ENCODE measurements at regions not wholly inside any gene's neighbourhood (a gene's known extent, or its start where the extent isn't known, plus 50 kb on each side); places are given as distances from the start of the nearest gene placed in this dataset.

DNA sequence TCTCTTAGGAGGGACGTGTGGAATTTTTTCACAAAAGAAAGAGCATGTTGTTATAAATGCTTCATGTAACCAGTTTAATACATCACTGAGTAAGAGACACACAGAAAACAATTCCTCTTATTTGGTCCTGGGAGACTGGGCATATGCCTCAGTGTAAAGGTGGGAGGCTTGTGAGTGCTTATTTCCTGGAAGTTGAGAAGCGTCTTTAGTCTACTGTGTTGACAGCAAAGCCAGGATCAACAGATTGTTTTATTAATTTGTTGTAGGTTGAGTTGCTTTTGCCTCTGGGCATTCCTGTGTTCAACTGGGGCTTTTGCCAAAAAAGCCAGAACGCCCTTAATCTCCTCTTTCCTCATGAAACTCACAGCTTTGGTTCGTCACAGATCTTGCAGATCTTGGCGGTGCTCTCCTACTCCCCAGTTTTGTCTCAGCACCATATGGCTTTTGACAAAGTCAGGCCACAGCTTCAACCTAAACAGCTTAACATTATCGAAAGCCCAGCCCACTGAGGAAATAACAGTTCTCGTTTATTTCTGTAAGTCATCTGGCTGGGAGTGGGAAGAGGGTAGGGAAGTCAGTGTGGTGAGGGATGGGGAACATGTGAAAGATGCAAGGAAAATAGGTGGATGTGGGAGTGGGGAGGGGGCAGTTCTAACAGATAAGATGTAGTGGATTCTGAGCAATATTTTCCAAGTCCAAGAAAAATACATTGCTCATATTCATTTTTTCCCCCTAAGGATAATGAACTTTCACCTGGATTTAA lies 227.2 kb downstream of the DACT1 start:
- Mint-ChIP-seq H3K27ac (no peak overlapping the region), H3K4me3 (no peak overlapping the region), H3K9me3 (ENCODE audit: low read depth) (no peaks in the 10 kb centered on the region), H3K27me3 (peaks cover 5% of the 10 kb centered on the region), H3K36me3 (ENCODE audit: low read depth) (no peaks in the 10 kb centered on the region), H3K4me1 (no peaks in the 10 kb centered on the region)
- intact Hi-C loops (cut with DNase I, micrococcal nuclease): no loop called here
- ATAC-seq (no peak), DNase-seq (no peak)
- POLR2A ChIA-PET: no interaction called here
- CTCF ChIA-PET: no interaction called here

DNA sequence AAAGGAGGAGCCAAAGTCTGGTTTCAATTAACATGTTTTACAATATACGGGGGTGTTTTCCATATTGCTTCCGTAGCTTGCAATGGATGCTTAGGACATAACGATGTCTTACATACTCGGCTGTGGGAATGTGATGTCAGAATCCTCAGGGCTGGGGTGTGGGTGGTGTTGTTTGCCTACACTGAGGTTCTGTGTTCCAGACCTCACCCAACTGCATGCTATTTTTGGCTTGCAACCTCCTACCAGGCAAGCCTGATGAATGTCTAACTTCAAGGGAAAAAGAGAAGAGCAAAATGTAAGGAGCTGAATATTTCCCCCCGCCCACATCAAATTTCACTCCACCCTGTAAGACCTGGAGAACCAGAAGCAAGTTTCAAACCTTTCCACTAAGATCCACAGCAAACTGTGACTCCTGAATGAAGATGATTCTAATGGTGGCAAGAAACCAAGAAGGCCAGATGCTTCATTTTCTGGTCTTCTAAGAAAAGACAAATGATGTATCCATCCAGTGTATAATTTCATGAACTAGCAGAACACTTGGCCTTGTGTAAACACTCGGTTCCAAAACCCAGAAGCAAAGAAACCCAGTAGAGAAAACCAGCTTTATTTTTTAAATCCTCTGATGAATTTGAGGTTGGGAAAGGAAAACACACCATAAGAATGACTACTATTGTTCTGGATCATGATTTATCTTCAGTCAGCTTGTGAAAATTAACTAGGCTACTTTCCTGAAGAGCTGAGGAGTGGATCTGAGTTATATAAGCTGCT lies 227.9 kb downstream of the DACT1 start:
- POLR2A ChIA-PET: no interaction called here
- Mint-ChIP-seq H3K4me1 (no peaks in the 10 kb centered on the region), H3K27ac (no peak overlapping the region), H3K9me3 (ENCODE audit: low read depth) (no peaks in the 10 kb centered on the region), H3K4me3 (no peak overlapping the region), H3K36me3 (ENCODE audit: low read depth) (no peaks in the 10 kb centered on the region), H3K27me3 (peaks cover 5% of the 10 kb centered on the region)
- DNase-seq (no peak), ATAC-seq (no peak)
- CTCF ChIA-PET: interaction anchor here (1.3 kb wide), 1 partner anchor 9 kb away, joined by 5 read pairs; no protein-coding TSS in a partner anchor
- intact Hi-C loops (cut with DNase I, micrococcal nuclease): no loop called here

DNA sequence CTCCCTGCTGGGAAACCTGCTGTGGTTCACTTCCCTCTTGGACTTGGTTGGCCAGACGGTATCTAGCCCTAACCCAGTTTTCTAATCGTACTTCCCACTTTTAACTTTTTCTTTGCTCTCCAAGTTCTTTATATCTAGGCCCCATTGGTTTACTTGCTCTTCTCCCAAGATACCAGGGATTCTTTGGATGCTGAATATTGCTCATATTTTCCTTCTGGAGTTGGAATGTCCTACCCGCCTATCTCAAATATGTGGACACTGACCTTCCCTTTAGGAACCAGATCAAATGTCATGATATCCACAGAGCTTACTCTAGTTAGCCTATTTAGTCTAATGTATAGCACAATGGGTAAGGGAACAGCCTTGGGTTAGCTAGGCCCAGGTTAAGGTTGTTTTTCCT lies 228.6 kb downstream of the DACT1 start:
- H3K9me3 Mint-ChIP-seq (ENCODE audit: low read depth): no peaks in the 10 kb centered on the region
- peaks cover 5% of the 10 kb centered on the region for H3K27me3 Mint-ChIP-seq
- ATAC-seq: no peak
- intact Hi-C loops (cut with DNase I, micrococcal nuclease): no loop called here
- no peak overlapping the region for H3K27ac Mint-ChIP-seq
- H3K4me1 Mint-ChIP-seq: no peaks in the 10 kb centered on the region
- H3K4me3 Mint-ChIP-seq: no peak overlapping the region
- POLR2A ChIA-PET: no interaction called here
- CTCF ChIA-PET: interaction anchor here (1.3 kb wide), 1 partner anchor 10 kb away, joined by 5 read pairs; no protein-coding TSS in a partner anchor
- DNase-seq: no peak
- H3K36me3 Mint-ChIP-seq (ENCODE audit: low read depth): no peaks in the 10 kb centered on the region

DNA sequence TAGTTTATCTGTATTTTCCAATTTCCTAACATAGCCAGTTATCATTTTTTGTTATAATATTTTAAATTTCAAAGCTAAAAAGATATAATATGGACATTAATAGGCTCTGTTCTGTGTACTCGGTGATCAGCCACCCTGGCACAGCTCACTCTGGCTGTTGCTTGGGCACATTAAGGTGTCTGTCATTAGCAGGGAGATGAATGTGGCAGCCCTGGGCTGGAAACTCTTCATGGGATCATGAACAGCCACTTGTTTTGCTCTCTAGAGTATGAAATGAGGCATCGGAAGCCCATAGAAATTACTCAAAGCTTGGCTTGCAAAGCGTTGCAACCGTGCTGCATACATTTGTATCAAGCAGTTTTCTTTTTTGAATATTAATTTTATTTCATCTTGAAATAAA lies 233.2 kb downstream of the DACT1 start:
- Mint-ChIP-seq H3K9me3 (ENCODE audit: low read depth) (no peaks in the 10 kb centered on the region), H3K36me3 (ENCODE audit: low read depth) (no peaks in the 10 kb centered on the region), H3K4me3 (no peak overlapping the region), H3K27ac (no peak overlapping the region), H3K27me3 (no peaks in the 10 kb centered on the region), H3K4me1 (no peaks in the 10 kb centered on the region)
- no peak for DNase-seq
- CTCF ChIA-PET: no interaction called here
- POLR2A ChIA-PET: no interaction called here
- no peak for ATAC-seq
- intact Hi-C loops (cut with DNase I, micrococcal nuclease): no loop called here

DNA sequence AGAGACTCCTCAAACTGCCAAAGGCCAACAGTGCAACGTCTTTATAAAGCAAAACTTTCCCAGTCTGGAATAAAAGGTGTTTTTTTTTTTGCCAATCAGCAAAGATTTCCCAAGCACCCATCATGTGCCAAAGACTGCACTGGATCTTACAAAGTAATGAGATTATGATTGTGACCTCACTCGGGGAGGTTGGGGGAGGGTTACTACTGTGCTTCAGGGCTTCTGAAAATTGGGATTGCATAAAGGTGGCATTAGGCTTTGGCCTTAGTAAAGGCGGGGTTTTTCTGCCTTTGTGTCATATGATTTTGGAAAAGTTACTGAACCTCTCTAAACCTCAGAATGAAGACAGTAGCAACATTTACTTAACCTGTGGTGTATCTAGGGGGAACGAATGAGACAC lies 233.8 kb downstream of the DACT1 start:
- POLR2A ChIA-PET: no interaction called here
- DNase-seq (no peak), ATAC-seq (no peak)
- Mint-ChIP-seq H3K36me3 (ENCODE audit: low read depth) (no peaks in the 10 kb centered on the region), H3K27ac (no peak overlapping the region), H3K9me3 (ENCODE audit: low read depth) (no peaks in the 10 kb centered on the region), H3K27me3 (no peaks in the 10 kb centered on the region), H3K4me3 (no peak overlapping the region), H3K4me1 (no peaks in the 10 kb centered on the region)
- intact Hi-C loops (cut with DNase I, micrococcal nuclease): no loop called here
- CTCF ChIA-PET: no interaction called here

DNA sequence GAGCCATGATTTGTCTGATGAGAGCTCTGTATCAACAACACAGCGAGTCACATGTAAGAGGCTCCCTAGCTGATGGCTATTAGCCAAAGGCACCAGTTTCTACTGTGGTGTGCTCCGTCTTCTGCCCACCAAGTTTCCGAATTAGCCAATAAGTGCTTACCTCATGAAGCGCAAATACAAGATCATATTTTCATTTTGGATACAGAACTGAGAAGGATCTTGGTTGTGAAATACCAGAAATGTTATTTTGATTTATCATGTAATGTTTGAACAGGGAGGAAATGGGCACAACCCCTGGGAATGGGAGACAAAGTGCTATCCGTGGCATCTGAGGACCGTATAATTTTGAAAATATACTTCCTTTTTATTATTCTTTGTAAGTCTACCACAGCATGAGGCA lies 234.3 kb downstream of the DACT1 start:
- DNase-seq (no peak), ATAC-seq (no peak)
- H3K27me3 Mint-ChIP-seq: no peaks in the 10 kb centered on the region
- CTCF ChIA-PET: no interaction called here
- no peaks in the 10 kb centered on the region for H3K36me3 Mint-ChIP-seq (ENCODE audit: low read depth)
- H3K4me1 Mint-ChIP-seq: no peaks in the 10 kb centered on the region
- no peak overlapping the region for H3K4me3 Mint-ChIP-seq
- intact Hi-C loops (cut with DNase I, micrococcal nuclease): no loop called here
- H3K27ac Mint-ChIP-seq: no peak overlapping the region
- no peaks in the 10 kb centered on the region for H3K9me3 Mint-ChIP-seq (ENCODE audit: low read depth)
- POLR2A ChIA-PET: no interaction called here

DNA sequence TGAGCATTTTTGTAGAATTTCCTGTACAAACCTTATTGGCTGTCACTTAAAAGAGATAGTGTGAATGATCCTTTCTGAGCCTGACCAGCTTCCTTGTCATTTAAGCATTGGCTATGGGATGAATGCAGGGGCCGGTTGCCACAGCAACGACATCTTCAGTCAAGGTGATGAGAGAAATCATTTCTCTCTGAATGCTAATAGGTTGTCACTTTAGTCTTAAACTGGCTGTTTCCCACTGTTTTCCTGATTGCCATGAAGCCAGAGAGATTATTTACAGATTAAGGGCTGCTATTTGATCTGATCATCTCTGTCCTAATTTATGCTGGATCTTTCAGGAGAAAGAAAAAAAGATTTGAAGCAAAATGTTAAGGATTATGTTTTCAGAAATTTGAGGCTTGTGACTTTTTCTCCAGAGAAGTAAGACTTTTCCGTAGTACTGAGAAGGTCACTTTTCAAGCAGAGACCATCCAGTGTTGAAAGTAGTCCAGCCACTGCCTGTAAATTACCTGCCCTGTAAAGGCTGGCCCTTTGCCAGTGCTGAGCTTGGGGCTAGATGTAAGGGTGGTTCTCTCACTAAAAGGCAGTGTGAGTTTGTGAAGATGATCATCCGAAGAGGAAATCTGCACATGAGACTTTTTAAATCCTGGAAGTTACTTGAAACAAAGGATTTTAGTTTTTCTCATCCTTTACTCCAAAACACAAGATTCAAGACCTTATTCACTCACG lies 235.6 kb downstream of the DACT1 start:
- Mint-ChIP-seq H3K9me3 (ENCODE audit: low read depth) (no peaks in the 10 kb centered on the region), H3K36me3 (ENCODE audit: low read depth) (no peaks in the 10 kb centered on the region), H3K4me3 (no peak overlapping the region), H3K27ac (no peak overlapping the region), H3K27me3 (no peaks in the 10 kb centered on the region), H3K4me1 (no peaks in the 10 kb centered on the region)
- DNase-seq (no peak), ATAC-seq (no peak)
- ChIA-PET POLR2A (no interaction called here), CTCF (no interaction called here)
- intact Hi-C loops (cut with DNase I, micrococcal nuclease): no loop called here

DNA sequence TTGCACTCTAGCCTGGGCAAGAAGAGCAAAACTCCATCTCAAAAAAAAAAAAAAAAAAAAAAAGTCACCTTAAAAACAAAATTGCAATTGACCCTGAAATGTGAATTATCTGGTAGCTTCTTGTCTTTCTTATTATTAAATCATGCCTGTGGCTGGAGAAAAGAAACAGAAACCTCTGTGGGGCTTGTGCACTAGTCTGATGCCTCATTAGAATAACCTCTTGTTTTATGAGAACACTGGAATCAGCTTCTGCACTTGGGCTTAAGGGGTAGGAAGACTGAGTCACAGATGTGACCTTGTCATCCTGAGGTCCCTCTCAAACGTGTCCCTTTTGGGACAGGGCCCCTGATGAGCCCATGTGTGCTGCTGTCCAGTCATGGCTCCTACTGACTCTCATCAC lies 237.9 kb downstream of the DACT1 start:
- intact Hi-C loops (cut with DNase I, micrococcal nuclease): no loop called here
- H3K4me3 Mint-ChIP-seq: no peak overlapping the region
- ATAC-seq (no peak), DNase-seq (no peak)
- no peaks in the 10 kb centered on the region for H3K9me3 Mint-ChIP-seq (ENCODE audit: low read depth)
- H3K27me3 Mint-ChIP-seq: no peaks in the 10 kb centered on the region
- POLR2A ChIA-PET: no interaction called here
- CTCF ChIA-PET: interaction anchor here (1.0 kb wide), 1 partner anchor 12 kb away, joined by 3 read pairs; no protein-coding TSS in a partner anchor
- no peaks in the 10 kb centered on the region for H3K4me1 Mint-ChIP-seq
- H3K27ac Mint-ChIP-seq: no peak overlapping the region
- H3K36me3 Mint-ChIP-seq (ENCODE audit: low read depth): no peaks in the 10 kb centered on the region

DNA sequence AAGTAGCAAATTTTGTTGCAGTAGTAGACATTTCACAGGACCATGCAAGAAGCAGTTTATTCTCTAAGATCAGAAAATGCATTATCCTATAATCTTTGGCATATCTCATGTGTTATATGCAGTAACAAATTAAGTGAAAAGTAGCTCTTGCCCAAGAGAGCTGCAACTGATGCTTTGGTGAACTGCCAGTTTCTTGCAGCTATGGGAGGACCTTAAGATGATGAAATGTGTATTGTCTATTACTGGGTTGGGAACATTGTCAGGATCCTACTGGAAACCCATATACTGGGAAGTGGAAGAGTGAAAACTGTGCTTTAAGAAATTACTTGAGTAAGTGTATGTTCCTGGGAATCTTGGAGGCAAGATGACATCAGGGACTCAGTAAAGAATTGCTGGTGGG lies 238.8 kb downstream of the DACT1 start:
- no peak overlapping the region for H3K27ac Mint-ChIP-seq
- ATAC-seq (no peak), DNase-seq (no peak)
- ChIA-PET CTCF (interaction anchor here (1.0 kb wide), 1 partner anchor 11 kb away, joined by 3 read pairs; no protein-coding TSS in a partner anchor), POLR2A (no interaction called here)
- intact Hi-C loops (cut with DNase I, micrococcal nuclease): no loop called here
- H3K27me3 Mint-ChIP-seq: peaks cover 3% of the 10 kb centered on the region
- H3K4me1 Mint-ChIP-seq: no peaks in the 10 kb centered on the region
- no peaks in the 10 kb centered on the region for H3K36me3 Mint-ChIP-seq (ENCODE audit: low read depth)
- no peaks in the 10 kb centered on the region for H3K9me3 Mint-ChIP-seq (ENCODE audit: low read depth)
- no peak overlapping the region for H3K4me3 Mint-ChIP-seq

DNA sequence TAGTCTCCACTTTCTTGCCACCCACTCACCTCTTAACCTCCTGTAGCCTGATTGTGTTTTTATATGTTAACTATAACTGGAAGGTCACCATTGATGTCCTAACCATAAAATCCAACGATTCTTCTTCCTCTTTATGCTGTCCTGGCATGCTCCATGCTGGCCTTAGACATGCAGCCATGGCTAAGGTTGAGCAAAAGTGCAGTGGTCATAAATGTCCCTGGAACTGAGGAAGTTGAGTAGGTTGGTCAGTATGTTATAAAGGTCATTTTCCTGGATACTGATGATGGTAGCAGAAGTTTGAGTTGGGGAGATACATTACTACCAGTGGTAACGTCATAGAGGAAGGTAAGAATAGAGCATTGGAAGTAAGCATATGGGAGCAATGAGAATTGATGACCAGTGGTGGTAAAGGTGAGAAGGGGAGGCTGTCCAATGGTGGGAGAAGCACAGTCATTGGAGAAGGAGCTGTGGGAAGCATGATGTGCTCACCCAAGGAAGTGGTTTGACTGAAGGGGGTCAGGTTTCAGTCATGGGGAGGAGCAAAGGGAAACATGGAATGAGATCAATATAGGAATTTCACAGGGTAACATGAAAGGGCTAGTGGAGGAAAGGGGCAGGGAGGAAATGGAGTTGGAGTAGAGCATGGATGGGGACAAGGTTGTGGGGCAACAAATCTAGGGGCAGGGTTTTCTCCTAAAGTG lies 240.8 kb downstream of the DACT1 start:
- ATAC-seq (no peak), DNase-seq (no peak)
- POLR2A ChIA-PET: no interaction called here
- CTCF ChIA-PET: no interaction called here
- H3K27me3 Mint-ChIP-seq: peaks cover 3% of the 10 kb centered on the region
- H3K4me1 Mint-ChIP-seq: no peaks in the 10 kb centered on the region
- H3K27ac Mint-ChIP-seq: no peak overlapping the region
- H3K9me3 Mint-ChIP-seq (ENCODE audit: low read depth): no peaks in the 10 kb centered on the region
- intact Hi-C loops (cut with DNase I, micrococcal nuclease): no loop called here
- H3K36me3 Mint-ChIP-seq (ENCODE audit: low read depth): no peaks in the 10 kb centered on the region
- no peak overlapping the region for H3K4me3 Mint-ChIP-seq

DNA sequence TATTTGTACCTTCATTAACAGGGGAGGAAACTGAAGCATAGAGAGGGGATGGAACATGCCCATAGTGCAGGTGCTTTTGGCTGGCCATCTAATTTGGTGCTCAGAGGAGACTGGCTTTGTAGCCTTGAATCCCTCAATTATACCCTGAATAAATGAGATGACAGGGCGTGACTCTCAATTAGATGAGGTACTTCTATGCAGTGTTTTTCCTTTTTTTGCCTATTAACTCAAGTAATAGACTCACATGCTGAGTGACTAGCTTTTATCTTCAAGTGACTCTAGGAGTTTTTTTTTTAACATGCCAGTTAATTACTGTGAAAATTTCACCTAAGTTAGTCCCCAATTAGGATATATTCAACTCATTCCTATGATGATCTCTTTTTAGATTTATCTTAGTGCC lies 243.7 kb downstream of the DACT1 start:
- intact Hi-C loops (cut with DNase I, micrococcal nuclease): no loop called here
- POLR2A ChIA-PET: no interaction called here
- no peak overlapping the region for H3K27ac Mint-ChIP-seq
- peaks cover 3% of the 10 kb centered on the region for H3K27me3 Mint-ChIP-seq
- H3K4me1 Mint-ChIP-seq: no peaks in the 10 kb centered on the region
- H3K36me3 Mint-ChIP-seq (ENCODE audit: low read depth): no peaks in the 10 kb centered on the region
- H3K4me3 Mint-ChIP-seq: no peak overlapping the region
- CTCF ChIA-PET: interaction anchor here (1.5 kb wide), 1 partner anchor 380 kb away, joined by 4 read pairs; no protein-coding TSS in a partner anchor
- H3K9me3 Mint-ChIP-seq (ENCODE audit: low read depth): no peaks in the 10 kb centered on the region
- DNase-seq (no peak), ATAC-seq (no peak)
